ENCODE measurements at regions not wholly inside any gene's neighbourhood (a gene's known extent, or its start where the extent isn't known, plus 50 kb on each side); places are given as distances from the start of the nearest gene placed in this dataset.

DNA sequence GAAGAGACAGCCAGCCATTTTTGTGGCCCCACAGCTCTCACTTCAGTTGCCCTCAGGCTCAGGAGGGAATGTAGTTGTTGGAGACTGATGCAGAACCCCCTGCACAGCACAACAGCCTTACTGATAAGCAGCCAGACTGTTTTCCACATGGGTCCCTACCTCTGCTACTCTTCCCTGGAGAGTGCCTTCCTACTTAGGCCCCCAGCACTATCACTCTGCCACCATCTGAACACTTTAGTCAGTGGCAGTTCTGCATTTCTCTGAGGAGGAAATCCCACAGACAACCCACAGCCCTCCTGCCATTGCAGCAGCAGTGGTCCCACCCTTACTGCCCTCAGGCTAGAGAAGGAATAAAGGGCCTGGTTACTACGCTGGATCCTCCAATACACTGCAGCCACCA, 61.8 kb upstream of the PTPRD start:
- Histone ChIP-seq H3K27ac (no peak overlapping the region), H3K9me3 (no peaks in the 10 kb centered on the region), H3K4me1 (no peaks in the 10 kb centered on the region), H3K4me3 (no peak overlapping the region), H3K36me3 (no peaks in the 10 kb centered on the region), H3K27me3 (no peaks in the 10 kb centered on the region)
- in situ Hi-C loops (cut with MboI; ENCODE audit: low sequenced_read_pairs in 4 of 4) (loop anchor here in 1 of 4 donors (25.0 kb wide), 1 partner anchor 138 kb away; no protein-coding TSS in a partner anchor), intact Hi-C loops (cut with DNase I; ENCODE audit: low total_unique reads) (no loop called here)
- TF ChIP-seq POLR2A (IDR thresholded peaks at IDR 0.05), result no peak
- TF ChIP-seq, protein P1, sequence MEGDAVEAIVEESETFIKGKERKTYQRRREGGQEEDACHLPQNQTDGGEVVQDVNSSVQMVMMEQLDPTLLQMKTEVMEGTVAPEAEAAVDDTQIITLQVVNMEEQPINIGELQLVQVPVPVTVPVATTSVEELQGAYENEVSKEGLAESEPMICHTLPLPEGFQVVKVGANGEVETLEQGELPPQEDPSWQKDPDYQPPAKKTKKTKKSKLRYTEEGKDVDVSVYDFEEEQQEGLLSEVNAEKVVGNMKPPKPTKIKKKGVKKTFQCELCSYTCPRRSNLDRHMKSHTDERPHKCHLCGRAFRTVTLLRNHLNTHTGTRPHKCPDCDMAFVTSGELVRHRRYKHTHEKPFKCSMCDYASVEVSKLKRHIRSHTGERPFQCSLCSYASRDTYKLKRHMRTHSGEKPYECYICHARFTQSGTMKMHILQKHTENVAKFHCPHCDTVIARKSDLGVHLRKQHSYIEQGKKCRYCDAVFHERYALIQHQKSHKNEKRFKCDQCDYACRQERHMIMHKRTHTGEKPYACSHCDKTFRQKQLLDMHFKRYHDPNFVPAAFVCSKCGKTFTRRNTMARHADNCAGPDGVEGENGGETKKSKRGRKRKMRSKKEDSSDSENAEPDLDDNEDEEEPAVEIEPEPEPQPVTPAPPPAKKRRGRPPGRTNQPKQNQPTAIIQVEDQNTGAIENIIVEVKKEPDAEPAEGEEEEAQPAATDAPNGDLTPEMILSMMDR (IDR thresholded peaks at IDR 0.05 in 4 of 5, conservative IDR thresholded peaks at IDR 0.05 in 1 of 5), result no peak
- no peak for DNase-seq
- ATAC-seq, result no peak

DNA sequence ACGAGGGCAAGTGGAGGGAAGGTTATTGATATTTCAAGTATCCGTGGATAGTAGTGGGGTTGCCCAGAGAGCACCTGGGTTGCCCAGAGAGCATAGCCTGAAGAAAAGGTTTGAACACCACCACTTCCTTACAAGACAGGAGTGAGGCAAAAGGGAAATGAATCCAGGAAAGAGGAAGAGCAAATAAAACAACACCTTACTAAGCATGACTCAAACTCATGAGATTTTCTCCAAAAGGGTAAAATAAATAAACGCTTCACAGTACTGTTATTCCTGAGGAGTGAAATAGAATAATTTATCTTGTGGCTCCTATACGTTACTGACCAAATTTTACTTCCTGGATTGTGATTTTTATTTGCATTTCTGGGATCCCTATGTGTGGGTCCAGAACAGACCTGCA, 65.2 kb upstream of the PTPRD start:
- Histone ChIP-seq H3K4me1 (no peaks in the 10 kb centered on the region), H3K27ac (no peak overlapping the region), H3K36me3 (no peaks in the 10 kb centered on the region), H3K9me3 (no peaks in the 10 kb centered on the region), H3K27me3 (no peaks in the 10 kb centered on the region), H3K4me3 (no peak overlapping the region)
- in situ Hi-C loops (cut with MboI; ENCODE audit: low sequenced_read_pairs in 4 of 4), result no loop called here
- intact Hi-C loops (cut with DNase I; ENCODE audit: low total_unique reads), result no loop called here
- DNase-seq (no peak), ATAC-seq (no peak)
- TF ChIP-seq POLR2A (IDR thresholded peaks at IDR 0.05), result no peak
- TF ChIP-seq, protein P1 (IDR thresholded peaks at IDR 0.05 in 4 of 5, conservative IDR thresholded peaks at IDR 0.05 in 1 of 5), result no peak

DNA sequence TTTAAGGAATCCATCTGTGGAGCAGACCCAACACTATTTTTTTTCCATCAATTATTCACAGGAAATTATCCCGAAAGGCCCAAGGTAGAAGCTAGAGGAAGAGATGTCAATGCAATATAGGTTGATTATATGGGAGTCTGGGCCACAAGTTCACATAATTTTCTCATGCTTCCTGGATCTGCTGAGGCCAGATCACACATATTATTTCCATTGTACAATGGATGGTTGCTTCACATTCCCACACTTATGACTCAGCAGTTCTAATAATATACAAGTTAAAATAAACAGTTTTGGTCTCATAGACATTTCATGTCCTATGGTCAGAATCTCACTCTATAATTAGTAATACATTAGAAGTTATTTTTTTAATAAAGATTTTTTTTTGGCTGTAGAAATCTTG, 66.0 kb upstream of the PTPRD start:
- DNase-seq (no peak), ATAC-seq (no peak)
- TF ChIP-seq, protein P1 (IDR thresholded peaks at IDR 0.05 in 4 of 5, conservative IDR thresholded peaks at IDR 0.05 in 1 of 5), result no peak
- no peak for TF ChIP-seq POLR2A (IDR thresholded peaks at IDR 0.05)
- Histone ChIP-seq H3K36me3 (no peaks in the 10 kb centered on the region), H3K9me3 (no peaks in the 10 kb centered on the region), H3K27me3 (no peaks in the 10 kb centered on the region), H3K27ac (no peak overlapping the region), H3K4me1 (no peaks in the 10 kb centered on the region), H3K4me3 (no peak overlapping the region)
- intact Hi-C loops (cut with DNase I; ENCODE audit: low total_unique reads) (no loop called here), in situ Hi-C loops (cut with MboI; ENCODE audit: low sequenced_read_pairs in 4 of 4) (no loop called here)

DNA sequence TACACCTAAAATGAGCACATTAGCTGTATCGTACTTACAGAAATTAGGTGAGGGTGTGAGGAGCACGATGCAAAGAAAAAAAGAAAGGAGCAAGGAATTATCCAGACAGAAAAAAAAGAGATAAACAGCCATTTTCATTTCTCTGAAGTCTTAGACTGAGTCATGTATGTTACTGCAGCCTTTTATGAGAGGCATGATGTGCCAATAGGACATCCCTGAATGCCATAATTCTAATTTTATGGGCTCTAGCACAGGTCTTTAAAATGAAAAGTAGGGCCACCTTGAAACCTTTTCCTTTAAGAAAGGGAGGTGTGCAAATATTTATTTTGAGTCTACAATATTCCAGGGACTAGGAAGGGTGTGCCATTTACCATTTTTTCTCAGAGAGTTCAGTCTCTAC, 74.1 kb upstream of the PTPRD start:
- no peaks in the 10 kb centered on the region for H3K27me3 ChIP-seq
- intact Hi-C loops (cut with DNase I; ENCODE audit: low total_unique reads), result no loop called here
- DNase-seq (no peak), ATAC-seq (no peak)
- H3K36me3 ChIP-seq, result no peaks in the 10 kb centered on the region
- no peaks in the 10 kb centered on the region for H3K4me1 ChIP-seq
- no peak for TF ChIP-seq POLR2A (IDR thresholded peaks at IDR 0.05)
- TF ChIP-seq, protein P1 (IDR thresholded peaks at IDR 0.05 in 4 of 5, conservative IDR thresholded peaks at IDR 0.05 in 1 of 5), result no peak
- no peak overlapping the region for H3K27ac ChIP-seq
- in situ Hi-C loops (cut with MboI; ENCODE audit: low sequenced_read_pairs in 4 of 4), result no loop called here
- no peaks in the 10 kb centered on the region for H3K9me3 ChIP-seq
- no peak overlapping the region for H3K4me3 ChIP-seq

DNA sequence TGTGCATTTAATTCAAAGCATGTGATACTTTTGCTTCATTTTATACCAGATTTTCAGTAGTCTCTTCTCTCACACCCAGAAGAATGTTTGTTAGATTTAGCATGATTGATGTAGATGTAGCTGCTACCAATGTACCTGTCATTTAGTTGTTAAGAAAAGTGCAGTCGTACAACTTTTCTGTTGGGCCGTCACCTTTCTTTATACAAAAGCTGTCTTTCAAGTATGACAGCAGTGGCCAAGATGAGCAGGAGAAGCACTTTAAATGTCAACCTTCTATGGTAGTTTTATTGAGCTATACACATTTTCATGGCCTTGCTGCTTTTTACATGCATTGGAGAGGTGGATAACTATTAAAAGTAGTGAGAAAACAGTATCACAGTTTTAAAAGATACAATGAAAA, 77.7 kb upstream of the PTPRD start:
- Histone ChIP-seq H3K36me3 (no peaks in the 10 kb centered on the region), H3K4me1 (no peaks in the 10 kb centered on the region), H3K27me3 (no peaks in the 10 kb centered on the region), H3K4me3 (no peak overlapping the region), H3K27ac (no peak overlapping the region), H3K9me3 (no peaks in the 10 kb centered on the region)
- intact Hi-C loops (cut with DNase I; ENCODE audit: low total_unique reads) (no loop called here), in situ Hi-C loops (cut with MboI; ENCODE audit: low sequenced_read_pairs in 4 of 4) (no loop called here)
- no peak for DNase-seq
- TF ChIP-seq, protein P1 (IDR thresholded peaks at IDR 0.05 in 4 of 5, conservative IDR thresholded peaks at IDR 0.05 in 1 of 5), result no peak
- TF ChIP-seq POLR2A (IDR thresholded peaks at IDR 0.05), result no peak
- no peak for ATAC-seq
